Fibroblast of gingiva (primary cell): ENCODE measurements at regions not wholly inside any gene's neighbourhood (a gene's known extent, or its start where the extent isn't known, plus 50 kb on each side); places are given as distances from the start of the nearest gene placed in this dataset.
"Not testable (repeated sequence)": the region's sequence is repeated elsewhere in the genome, so short reads cannot be mapped to it uniquely, and the experiment has no call there.

Source experiments
- DNase-seq: peaks from one replicate; pipeline ENCODE4 v3.0.0-alpha.2; 2011; ENCODE audit warnings: low read depth

GRCh38 chr10:5268743-5269142, 72.1 kb downstream of the AKR1C4 start:
- DNase-seq: no peak

- DNase-seq: no peak
Measured at GRCh38 chr10:5269791-5270190, 73.2 kb downstream of the AKR1C4 start.

GRCh38 chr10:5271526-5271925, 74.9 kb downstream of the AKR1C4 start:
- DNase-seq: no peak

GRCh38 chr10:5272065-5272803, 75.6 kb downstream of the AKR1C4 start:
- no peak for DNase-seq

GRCh38 chr10:5274795-5275194, 78.2 kb downstream of the AKR1C4 start:
- no peak for DNase-seq

- no peak for DNase-seq
Measured at GRCh38 chr10:5281356-5281755, 83.4 kb upstream of the UCN3 start.

- DNase-seq: no peak
Measured at GRCh38 chr10:5282137-5282536, 82.6 kb upstream of the UCN3 start.

- peak; percentile 52 for DNase-seq
Measured at GRCh38 chr10:5283305-5284158, 81.2 kb upstream of the UCN3 start.

GRCh38 chr10:5284311-5285057, 80.3 kb upstream of the UCN3 start:
- peak; percentile 68 for DNase-seq

- DNase-seq: no peak
Measured at GRCh38 chr10:5285186-5285585, 79.6 kb upstream of the UCN3 start.

GRCh38 chr10:5288359-5288758, 76.4 kb upstream of the UCN3 start:
- DNase-seq: no peak

- DNase-seq: not testable (repeated sequence)
Measured at GRCh38 chr10:5289228-5289627, 75.5 kb upstream of the UCN3 start.

GRCh38 chr10:5291501-5292195, 73.1 kb upstream of the UCN3 start:
- peak; percentile 93 for DNase-seq

GRCh38 chr10:5292196-5292735, 72.5 kb upstream of the UCN3 start:
- DNase-seq: no peak

GRCh38 chr10:5292970-5293369, 71.8 kb upstream of the UCN3 start:
- not testable (repeated sequence) for DNase-seq

- no peak for DNase-seq
Measured at GRCh38 chr10:5293691-5294550, 70.8 kb upstream of the UCN3 start.

- DNase-seq: peak; percentile 74
Measured at GRCh38 chr10:5297466-5297865, 67.3 kb upstream of the UCN3 start.

GRCh38 chr10:5297996-5298395, 66.8 kb upstream of the UCN3 start:
- no peak for DNase-seq

GRCh38 chr10:5299950-5300349, 64.8 kb upstream of the UCN3 start:
- no peak for DNase-seq

GRCh38 chr10:5303504-5303903, 61.3 kb upstream of the UCN3 start:
- DNase-seq: no peak

- peak; percentile 81 for DNase-seq
Measured at GRCh38 chr10:5305374-5305773, 59.4 kb upstream of the UCN3 start.
